ENCODE measurements at regions not wholly inside any gene's neighbourhood (a gene's known extent, or its start where the extent isn't known, plus 50 kb on each side); places are given as distances from the start of the nearest gene placed in this dataset.

GRCh38 chr5:74342182-74342581 is 298.3 kb downstream of the ENC1 start:
- no peak for TF ChIP-seq CTCF (conservative IDR thresholded peaks at IDR 0.05)
- Mint-ChIP-seq H3K27me3 (no peaks in the 10 kb centered on the region), H3K9me3 (no peaks in the 10 kb centered on the region), H3K36me3 (no peaks in the 10 kb centered on the region), H3K4me1 (ENCODE audit: unreplicated experiment) (peaks cover 32% of the 10 kb centered on the region), H3K27ac (peak overlapping the region; percentile 32), H3K4me3 (peak overlapping the region; percentile 35)
- DNase-seq (ENCODE audit: extremely low spot score, unreplicated experiment), result no peak

- H3K4me1 Mint-ChIP-seq (ENCODE audit: unreplicated experiment), result peaks cover 37% of the 10 kb centered on the region
- H3K27ac Mint-ChIP-seq, result no peak overlapping the region
- H3K27me3 Mint-ChIP-seq, result no peaks in the 10 kb centered on the region
- H3K4me3 Mint-ChIP-seq, result no peak overlapping the region
- DNase-seq (ENCODE audit: extremely low spot score, unreplicated experiment), result no peak
- no peaks in the 10 kb centered on the region for H3K36me3 Mint-ChIP-seq
- no peak for TF ChIP-seq CTCF (conservative IDR thresholded peaks at IDR 0.05)
- H3K9me3 Mint-ChIP-seq, result no peaks in the 10 kb centered on the region
These were observed 299.3 kb downstream of the ENC1 start for GRCh38 chr5:74341221-74341620.

- peaks cover 38% of the 10 kb centered on the region for H3K4me1 Mint-ChIP-seq (ENCODE audit: unreplicated experiment)
- H3K36me3 Mint-ChIP-seq, result no peaks in the 10 kb centered on the region
- DNase-seq (ENCODE audit: extremely low spot score, unreplicated experiment), result no peak
- no peak for TF ChIP-seq CTCF (conservative IDR thresholded peaks at IDR 0.05)
- no peaks in the 10 kb centered on the region for H3K27me3 Mint-ChIP-seq
- H3K4me3 Mint-ChIP-seq, result no peak overlapping the region
- no peak overlapping the region for H3K27ac Mint-ChIP-seq
- H3K9me3 Mint-ChIP-seq, result no peaks in the 10 kb centered on the region
These were observed 300.1 kb downstream of the ENC1 start for GRCh38 chr5:74340476-74340875.

- H3K9me3 Mint-ChIP-seq, result no peaks in the 10 kb centered on the region
- no peaks in the 10 kb centered on the region for H3K27me3 Mint-ChIP-seq
- TF ChIP-seq CTCF (conservative IDR thresholded peaks at IDR 0.05), result no peak
- H3K4me1 Mint-ChIP-seq (ENCODE audit: unreplicated experiment), result peaks cover 49% of the 10 kb centered on the region
- H3K4me3 Mint-ChIP-seq, result no peak overlapping the region
- H3K27ac Mint-ChIP-seq, result no peak overlapping the region
- DNase-seq (ENCODE audit: extremely low spot score, unreplicated experiment), result no peak
- no peaks in the 10 kb centered on the region for H3K36me3 Mint-ChIP-seq
These were observed 302.6 kb downstream of the ENC1 start for GRCh38 chr5:74337984-74338310.

- no peak overlapping the region for H3K27ac Mint-ChIP-seq
- DNase-seq (ENCODE audit: extremely low spot score, unreplicated experiment), result no peak
These were observed 303.1 kb downstream of the ENC1 start for GRCh38 chr5:74337254-74337983.

More at GRCh38 chr5:74337254-74337983, 303.1 kb downstream of the ENC1 start:
- peaks cover 54% of the 10 kb centered on the region for H3K4me1 Mint-ChIP-seq (ENCODE audit: unreplicated experiment)
- no peak for TF ChIP-seq CTCF (conservative IDR thresholded peaks at IDR 0.05)
- H3K4me3 Mint-ChIP-seq, result no peak overlapping the region
- no peaks in the 10 kb centered on the region for H3K27me3 Mint-ChIP-seq
- no peaks in the 10 kb centered on the region for H3K36me3 Mint-ChIP-seq
- H3K9me3 Mint-ChIP-seq, result no peaks in the 10 kb centered on the region

Measured in type B pancreatic cell (in vitro differentiated cells).